Activated T-cell treated with anti-CD3 and anti-CD28 coated beads, Interleukin-2, amount 50 U/mL, for 72 hours (primary cell): ENCODE measurements at regions not wholly inside any gene's neighbourhood (a gene's known extent, or its start where the extent isn't known, plus 50 kb on each side); places are given as distances from the start of the nearest gene placed in this dataset.

Experiments used
- ATAC-seq, 2 donors: fragments of 150-1000 bp; cut with Tn5 transposase; replicated peaks in 1 of 2; 2 replicates each; pipeline ENCODE4 v1.10.0; 2021; ENCODE audit warnings: moderate library complexity in 2 of 2, mild to moderate bottlenecking in 1 of 2
- DNase-seq, 2 donors: peaks; one replicate each; pipeline ENCODE4 v3.0.0; 2021 to 2022; ENCODE audit warnings: mixed read lengths in 1 of 2
- H3K27ac Mint-ChIP-seq: one replicate; pipeline ENCODE4 v1.8.0; 2022; ENCODE audit warnings: mild to moderate bottlenecking, moderate library complexity, mixed read lengths
- H3K27me3 Mint-ChIP-seq: one replicate; pipeline ENCODE4 v1.8.0; 2022; ENCODE audit warnings: low read depth, mixed read lengths
- H3K36me3 Mint-ChIP-seq, 2 donors: one replicate each; pipeline ENCODE4 v1.8.0; 2022; ENCODE audit warnings: mixed read lengths in 2 of 2, mild to moderate bottlenecking in 1 of 2; ENCODE audit not compliant: insufficient read depth in 2 of 2
- H3K4me1 Mint-ChIP-seq: one replicate; pipeline ENCODE4 v1.8.0; 2022; ENCODE audit warnings: low read depth, mixed read lengths
- H3K4me3 Mint-ChIP-seq, 2 donors: one replicate each; pipeline ENCODE4 v1.8.0; 2022; ENCODE audit warnings: mild to moderate bottlenecking in 2 of 2, mixed read lengths in 2 of 2, moderate library complexity in 2 of 2
- H3K9me3 Mint-ChIP-seq, 2 donors: one replicate each; pipeline ENCODE4 v1.8.0; 2022; ENCODE audit warnings: mixed read lengths in 2 of 2

DNA sequence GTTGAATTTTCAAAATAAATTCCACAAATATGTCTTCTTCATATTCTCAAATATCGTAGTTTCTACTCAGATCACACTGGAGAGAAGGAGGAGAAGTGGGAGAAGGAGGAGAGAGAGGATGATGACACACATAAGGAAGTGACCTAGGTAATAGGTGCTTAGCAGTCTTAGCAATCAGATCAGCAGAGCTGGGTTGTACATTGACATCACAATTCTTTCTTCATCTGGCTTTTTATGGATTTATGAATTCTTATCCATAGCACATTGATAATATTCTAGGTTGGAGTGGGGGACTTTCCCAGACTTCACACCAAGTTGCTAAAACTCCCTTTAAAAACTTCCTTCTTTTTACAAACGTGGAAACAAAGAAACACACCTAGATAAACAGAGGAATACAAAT lies 86.9 kb downstream of the FGF9 start:
- Mint-ChIP-seq H3K9me3 (no peaks in the 10 kb centered on the region), H3K27ac (no peak overlapping the region), H3K36me3 (no peaks in the 10 kb centered on the region), H3K27me3 (no peaks in the 10 kb centered on the region), H3K4me1 (no peaks in the 10 kb centered on the region), H3K4me3 (no peak overlapping the region)
- DNase-seq (no peak), ATAC-seq (no peak)

DNA sequence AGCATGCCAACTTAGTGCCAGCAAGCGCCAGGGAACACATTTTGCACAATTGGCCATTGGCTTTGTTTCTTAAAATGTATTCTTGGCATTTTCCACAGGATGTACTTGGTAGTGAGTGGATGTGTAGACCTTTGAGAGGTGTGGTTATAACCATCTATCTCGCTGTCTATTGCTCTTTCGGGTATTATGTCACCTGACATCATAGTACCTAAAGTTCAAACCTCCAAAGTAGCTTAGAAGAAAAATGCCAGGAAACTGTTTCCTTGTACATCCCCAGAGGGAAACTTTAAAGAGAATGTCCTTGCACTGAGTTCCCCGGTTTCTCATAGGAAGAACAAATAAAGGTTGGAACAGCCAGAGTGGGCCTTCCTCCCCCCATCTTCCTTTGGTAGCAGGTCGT lies 87.6 kb downstream of the FGF9 start:
- Mint-ChIP-seq H3K36me3 (no peaks in the 10 kb centered on the region), H3K27ac (no peak overlapping the region), H3K4me1 (no peaks in the 10 kb centered on the region), H3K4me3 (no peak overlapping the region), H3K9me3 (no peaks in the 10 kb centered on the region), H3K27me3 (no peaks in the 10 kb centered on the region)
- ATAC-seq (no peak), DNase-seq (no peak)

DNA sequence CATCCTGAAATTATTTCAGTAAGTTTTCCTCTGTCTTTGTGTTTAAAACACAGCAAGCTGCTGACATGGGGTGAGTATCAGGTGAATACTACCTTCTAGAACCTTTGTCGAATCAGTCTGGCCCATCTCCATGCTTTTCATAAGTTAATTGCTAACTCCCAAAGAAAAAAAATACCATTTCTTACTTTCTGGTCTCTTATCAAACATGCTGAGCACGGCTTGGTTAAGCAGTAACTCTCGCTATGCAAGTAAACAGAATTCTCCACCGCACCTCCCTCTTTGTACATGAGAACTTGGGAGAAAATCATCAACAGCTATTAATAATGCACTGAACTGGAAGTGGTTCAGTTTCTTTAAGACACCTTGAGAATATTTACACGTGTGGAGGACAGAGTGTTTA lies 88.6 kb downstream of the FGF9 start:
- H3K4me1 Mint-ChIP-seq: no peaks in the 10 kb centered on the region
- DNase-seq (no peak), ATAC-seq (no peak)
- no peaks in the 10 kb centered on the region for H3K27me3 Mint-ChIP-seq
- H3K36me3 Mint-ChIP-seq: no peaks in the 10 kb centered on the region
- H3K4me3 Mint-ChIP-seq: no peak overlapping the region
- no peak overlapping the region for H3K27ac Mint-ChIP-seq
- H3K9me3 Mint-ChIP-seq: no peaks in the 10 kb centered on the region

DNA sequence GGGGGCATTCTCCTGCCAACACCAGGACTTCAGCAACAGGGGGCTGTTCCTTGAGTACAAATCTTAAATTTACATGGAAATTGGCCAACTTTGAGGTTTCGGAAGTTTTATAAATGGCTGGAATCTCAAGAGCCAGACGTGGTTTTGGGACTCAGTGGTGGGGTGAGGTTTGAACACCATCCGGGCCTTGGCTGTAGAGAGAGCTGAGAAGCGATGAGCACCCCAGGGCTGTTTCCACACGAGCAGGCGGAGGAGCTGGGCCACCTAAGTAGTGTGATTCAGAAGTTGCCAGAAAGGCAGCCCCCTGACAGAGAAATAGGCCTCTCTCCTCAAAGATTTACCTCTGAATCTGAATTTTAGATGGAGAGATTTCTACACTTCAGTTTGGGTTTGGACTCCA lies 89.0 kb downstream of the FGF9 start:
- Mint-ChIP-seq H3K27ac (no peak overlapping the region), H3K4me3 (no peak overlapping the region), H3K36me3 (no peaks in the 10 kb centered on the region), H3K9me3 (no peaks in the 10 kb centered on the region), H3K27me3 (no peaks in the 10 kb centered on the region), H3K4me1 (no peaks in the 10 kb centered on the region)
- ATAC-seq: no peak
- no peak for DNase-seq

DNA sequence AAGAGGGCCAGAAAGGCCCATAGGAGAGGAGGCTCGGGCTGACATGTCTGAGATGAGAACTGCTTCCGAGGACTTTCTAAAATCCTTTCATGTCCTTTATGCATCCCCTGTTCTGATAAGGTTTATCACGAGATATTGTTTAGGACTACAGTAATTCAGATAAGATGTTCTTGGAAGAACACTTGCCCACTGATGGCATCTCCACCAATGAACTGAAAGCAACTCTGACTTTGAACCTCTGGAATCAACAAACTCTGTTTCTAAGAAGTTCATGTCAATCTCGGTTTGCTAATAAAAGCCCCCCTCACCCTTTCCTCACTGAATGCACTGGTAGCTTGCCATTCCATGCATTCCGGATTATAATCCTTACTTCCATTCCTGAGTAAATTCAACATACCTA lies 90.9 kb downstream of the FGF9 start:
- H3K36me3 Mint-ChIP-seq: no peaks in the 10 kb centered on the region
- no peak overlapping the region for H3K27ac Mint-ChIP-seq
- no peak overlapping the region for H3K4me3 Mint-ChIP-seq
- DNase-seq: no peak
- no peaks in the 10 kb centered on the region for H3K4me1 Mint-ChIP-seq
- ATAC-seq: no peak
- no peaks in the 10 kb centered on the region for H3K27me3 Mint-ChIP-seq
- no peaks in the 10 kb centered on the region for H3K9me3 Mint-ChIP-seq

DNA sequence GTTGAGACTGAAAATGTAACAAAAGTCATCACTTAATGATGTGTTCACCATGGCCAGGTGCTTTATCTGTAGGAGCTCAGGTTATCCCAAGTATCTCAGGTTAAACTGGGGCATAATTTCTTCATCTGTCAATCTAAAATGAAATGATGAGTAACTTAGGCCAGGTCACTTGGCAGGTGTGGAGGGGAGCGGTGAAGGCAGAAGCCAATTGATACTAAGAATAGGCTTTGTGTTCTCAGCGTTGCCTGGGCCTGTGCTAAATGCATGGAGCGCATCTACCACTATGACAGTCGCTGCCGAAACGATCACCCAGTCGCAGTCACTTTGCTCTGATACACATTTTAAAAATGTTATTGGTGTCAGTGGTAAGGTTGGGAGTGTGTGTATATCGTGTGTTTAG lies 91.6 kb downstream of the FGF9 start:
- Mint-ChIP-seq H3K4me3 (no peak overlapping the region), H3K27ac (no peak overlapping the region), H3K4me1 (no peaks in the 10 kb centered on the region), H3K27me3 (no peaks in the 10 kb centered on the region), H3K36me3 (no peaks in the 10 kb centered on the region), H3K9me3 (no peaks in the 10 kb centered on the region)
- DNase-seq: no peak
- ATAC-seq: no peak

DNA sequence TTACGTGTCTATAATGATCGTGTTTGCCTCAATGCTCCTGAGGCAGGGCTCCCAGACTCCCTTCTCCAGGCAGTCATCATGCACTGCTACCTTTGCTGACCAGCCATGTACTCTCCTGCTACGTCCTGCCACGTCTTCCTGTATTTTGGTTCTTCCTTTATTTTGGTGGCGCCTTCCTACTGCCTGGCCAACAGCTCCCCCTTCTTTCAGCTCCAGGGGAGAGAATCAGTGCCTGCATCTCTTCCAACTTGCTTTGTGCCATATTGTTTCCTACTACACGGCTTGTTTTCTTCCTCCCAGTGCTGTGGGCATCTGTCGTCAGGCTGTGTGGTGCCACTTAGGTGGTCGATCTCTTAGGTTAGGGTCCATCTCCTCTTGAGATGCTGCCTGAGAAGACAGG lies 96.2 kb downstream of the FGF9 start:
- H3K9me3 Mint-ChIP-seq: peaks cover 3 to 4% of the 10 kb centered on the region in 2 donors
- H3K36me3 Mint-ChIP-seq: no peaks in the 10 kb centered on the region
- DNase-seq (no peak), ATAC-seq (no peak)
- H3K27me3 Mint-ChIP-seq: peaks cover 19% of the 10 kb centered on the region
- no peak overlapping the region for H3K27ac Mint-ChIP-seq
- H3K4me3 Mint-ChIP-seq: no peak overlapping the region
- no peaks in the 10 kb centered on the region for H3K4me1 Mint-ChIP-seq

DNA sequence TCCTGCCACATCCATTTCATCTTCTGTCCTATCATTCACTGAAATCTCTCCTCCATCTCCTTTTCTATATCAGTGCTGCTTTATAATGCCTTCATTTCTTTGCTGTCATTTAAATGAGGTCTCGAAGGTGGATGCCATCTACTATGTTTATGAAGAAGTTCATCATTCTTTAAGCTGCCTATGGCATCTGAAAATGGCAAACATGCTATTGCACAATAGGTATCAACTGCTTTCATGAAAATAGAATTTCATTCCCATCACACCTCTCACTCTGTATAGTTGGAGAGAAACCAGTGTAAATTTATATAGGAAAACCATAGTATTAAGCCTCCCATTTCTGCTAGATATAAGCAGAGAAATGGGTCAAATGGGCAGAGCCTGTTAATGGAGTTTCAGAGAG lies 100.2 kb downstream of the FGF9 start:
- H3K9me3 Mint-ChIP-seq: peaks cover 4% of the 10 kb centered on the region in 2 donors
- no peaks in the 10 kb centered on the region for H3K4me1 Mint-ChIP-seq
- no peak overlapping the region for H3K4me3 Mint-ChIP-seq
- H3K36me3 Mint-ChIP-seq: no peaks in the 10 kb centered on the region
- ATAC-seq (no peak), DNase-seq (no peak)
- no peak overlapping the region for H3K27ac Mint-ChIP-seq
- H3K27me3 Mint-ChIP-seq: peaks cover 25% of the 10 kb centered on the region

DNA sequence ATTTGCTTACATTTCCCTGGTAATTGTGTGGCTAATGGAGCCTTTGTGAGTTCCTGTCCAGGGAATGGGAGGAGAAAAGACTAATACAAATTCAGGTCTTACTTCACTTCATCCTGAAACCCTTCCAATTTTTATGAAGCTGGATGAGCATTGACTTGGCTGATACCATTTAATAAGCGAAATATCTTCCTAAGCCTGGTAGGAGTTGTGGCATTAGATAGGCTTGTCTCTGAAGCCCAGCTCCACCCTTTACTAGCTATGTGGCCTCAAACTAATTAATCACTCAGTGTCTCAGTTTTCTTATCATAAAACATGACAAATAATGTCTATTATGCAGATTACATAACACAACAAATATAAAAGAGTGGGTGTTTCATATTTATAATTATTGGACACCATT lies 106.3 kb downstream of the FGF9 start:
- Mint-ChIP-seq H3K27me3 (peaks cover 6% of the 10 kb centered on the region), H3K9me3 (peaks cover 2 to 11% of the 10 kb centered on the region in 2 donors), H3K27ac (peak overlapping the region; percentile 46), H3K4me1 (no peaks in the 10 kb centered on the region), H3K36me3 (peaks cover 0 to 3% of the 10 kb centered on the region in 2 donors), H3K4me3 (no peak overlapping the region)
- no peak for ATAC-seq
- DNase-seq: no peak

DNA sequence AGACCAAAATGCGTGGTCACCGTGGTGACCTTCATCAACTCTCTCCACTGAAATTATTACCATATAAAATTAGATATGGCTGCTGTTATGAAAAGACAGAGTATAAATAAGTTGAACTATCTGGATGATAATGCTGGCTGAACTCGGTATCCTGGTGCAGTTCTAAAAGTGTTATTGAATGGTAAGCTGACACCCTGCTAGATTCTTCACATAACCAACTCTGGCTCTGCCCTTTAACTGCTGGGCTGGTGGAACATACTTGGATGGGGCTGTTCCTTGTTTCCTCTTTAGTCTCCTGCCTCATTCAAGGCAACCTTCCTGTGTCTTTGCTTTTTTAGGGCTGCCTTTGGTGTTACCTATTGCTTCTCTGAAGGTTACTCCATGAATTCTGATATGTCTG lies 106.9 kb downstream of the FGF9 start:
- peaks cover 0 to 3% of the 10 kb centered on the region in 2 donors for H3K36me3 Mint-ChIP-seq
- H3K4me3 Mint-ChIP-seq: no peak overlapping the region
- H3K9me3 Mint-ChIP-seq: peaks cover 2 to 11% of the 10 kb centered on the region in 2 donors
- peaks cover 5% of the 10 kb centered on the region for H3K27me3 Mint-ChIP-seq
- no peaks in the 10 kb centered on the region for H3K4me1 Mint-ChIP-seq
- DNase-seq: no peak
- no peak for ATAC-seq
- no peak overlapping the region for H3K27ac Mint-ChIP-seq

DNA sequence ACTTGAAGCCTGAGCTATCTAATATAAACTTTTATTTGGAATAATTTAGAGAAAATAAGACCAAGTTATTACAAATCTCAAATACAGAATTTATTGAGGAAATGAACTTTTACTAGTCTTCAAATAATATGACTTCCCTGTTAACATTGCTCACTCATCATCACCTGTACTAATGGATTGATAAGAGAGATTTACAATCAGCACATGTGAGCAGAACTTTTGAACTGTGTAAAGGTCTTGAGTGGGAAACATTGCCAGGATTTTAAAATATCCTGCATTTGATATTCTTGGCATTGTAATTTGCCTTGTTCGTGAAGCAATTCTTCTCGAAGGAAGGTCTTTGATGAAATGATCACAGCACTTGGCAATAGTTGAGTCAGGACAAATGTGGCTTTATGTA lies 111.9 kb downstream of the FGF9 start:
- peaks cover 5 to 10% of the 10 kb centered on the region in 2 donors for H3K9me3 Mint-ChIP-seq
- peaks cover 6% of the 10 kb centered on the region for H3K27me3 Mint-ChIP-seq
- H3K36me3 Mint-ChIP-seq: peaks cover 0 to 3% of the 10 kb centered on the region in 2 donors
- no peak for ATAC-seq
- H3K4me1 Mint-ChIP-seq: no peaks in the 10 kb centered on the region
- no peak overlapping the region for H3K4me3 Mint-ChIP-seq
- no peak overlapping the region for H3K27ac Mint-ChIP-seq
- no peak for DNase-seq

DNA sequence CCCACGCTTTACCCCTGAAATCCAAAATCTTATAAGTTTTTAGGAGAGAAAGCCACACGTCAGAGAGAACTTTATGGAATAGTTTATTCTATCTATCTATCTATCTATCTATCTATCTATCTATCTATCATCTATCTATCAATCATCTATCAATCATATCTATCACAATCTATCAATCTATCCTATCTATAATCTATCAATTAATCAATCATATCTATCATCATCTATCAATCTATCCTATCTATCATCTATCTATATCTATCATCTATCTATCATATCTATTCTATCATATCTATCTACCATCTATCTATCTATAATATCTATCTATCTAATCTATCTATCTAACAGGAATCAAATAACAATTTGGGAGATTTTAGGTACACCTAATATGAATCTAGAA lies 115.1 kb downstream of the FGF9 start:
- no peaks in the 10 kb centered on the region for H3K36me3 Mint-ChIP-seq

DNA sequence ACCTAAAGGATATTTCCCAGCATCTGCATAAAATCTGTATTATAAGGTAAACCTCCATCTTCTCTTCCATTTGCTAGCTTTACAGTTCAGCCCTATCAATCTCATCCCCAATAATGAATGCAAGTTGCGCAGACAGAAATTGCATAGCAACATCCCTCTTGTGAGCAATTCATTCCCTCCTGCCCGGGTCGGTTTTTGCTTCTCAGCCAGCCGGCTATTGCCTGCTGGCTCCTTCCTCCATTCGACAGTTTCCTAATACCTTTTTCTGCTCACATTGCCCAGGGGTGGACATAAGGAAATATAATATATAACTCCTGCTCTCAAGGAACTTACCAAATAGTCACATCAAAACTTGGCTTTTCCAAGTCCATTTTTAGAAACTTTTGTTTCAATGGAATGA lies 125.2 kb downstream of the FGF9 start:
- Mint-ChIP-seq H3K36me3 (no peaks in the 10 kb centered on the region), H3K4me3 (no peak overlapping the region), H3K27ac (no peak overlapping the region), H3K4me1 (no peaks in the 10 kb centered on the region), H3K9me3 (peaks cover 0 to 2% of the 10 kb centered on the region in 2 donors), H3K27me3 (no peaks in the 10 kb centered on the region)
- ATAC-seq (no peak), DNase-seq (no peak)

More for the DNA sequence above, 115.1 kb downstream of the FGF9 start:
- Mint-ChIP-seq H3K4me3 (no peak overlapping the region), H3K27ac (no peak overlapping the region), H3K27me3 (peaks cover 6% of the 10 kb centered on the region), H3K4me1 (no peaks in the 10 kb centered on the region), H3K9me3 (peaks cover 0 to 3% of the 10 kb centered on the region in 2 donors)
- DNase-seq (no peak), ATAC-seq (no peak)

DNA sequence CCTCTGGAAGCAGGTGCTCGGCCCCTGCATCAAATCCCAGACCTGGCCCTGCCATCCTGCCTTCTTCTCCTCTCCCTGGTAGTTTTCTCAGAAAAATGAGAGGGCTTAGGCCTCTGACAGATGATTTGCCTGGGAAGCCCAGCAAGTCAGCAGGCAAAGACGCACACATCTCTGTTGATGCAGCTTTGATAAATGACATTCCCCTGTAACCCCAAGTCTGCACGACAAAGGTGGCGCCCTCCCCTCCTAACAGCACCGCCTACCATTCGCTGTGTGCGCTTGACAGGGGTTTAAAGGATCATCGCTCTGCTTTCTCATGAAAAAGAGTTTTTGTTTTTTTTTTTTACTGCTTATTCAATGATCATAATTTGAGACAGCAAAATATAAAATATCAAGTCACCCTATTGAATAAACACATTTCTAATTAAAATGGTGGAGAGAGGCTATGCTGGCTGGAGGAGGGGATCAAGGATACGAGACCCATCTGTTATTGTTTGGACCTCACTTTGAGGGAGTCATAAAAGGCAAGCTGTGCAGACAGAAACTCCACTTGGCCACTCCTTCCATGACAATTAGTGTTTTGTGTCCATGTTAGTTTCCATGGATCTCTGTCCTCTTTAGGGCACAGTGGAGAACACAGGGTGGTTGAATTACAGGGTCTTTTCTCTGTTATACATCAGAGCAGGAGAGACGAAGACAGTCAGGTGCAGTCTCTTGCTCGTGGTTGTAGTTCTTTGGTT lies 126.1 kb downstream of the FGF9 start:
- ATAC-seq: no peak
- no peak overlapping the region for H3K27ac Mint-ChIP-seq

More for the DNA sequence above, 126.1 kb downstream of the FGF9 start:
- Mint-ChIP-seq H3K36me3 (no peaks in the 10 kb centered on the region), H3K9me3 (peaks cover 0 to 2% of the 10 kb centered on the region in 2 donors), H3K4me1 (no peaks in the 10 kb centered on the region), H3K4me3 (no peak overlapping the region), H3K27me3 (no peaks in the 10 kb centered on the region)
- DNase-seq: no peak
